ENCODE measurements at regions not wholly inside any gene's neighbourhood (a gene's known extent, or its start where the extent isn't known, plus 50 kb on each side); places are given as distances from the start of the nearest gene placed in this dataset.

DNA sequence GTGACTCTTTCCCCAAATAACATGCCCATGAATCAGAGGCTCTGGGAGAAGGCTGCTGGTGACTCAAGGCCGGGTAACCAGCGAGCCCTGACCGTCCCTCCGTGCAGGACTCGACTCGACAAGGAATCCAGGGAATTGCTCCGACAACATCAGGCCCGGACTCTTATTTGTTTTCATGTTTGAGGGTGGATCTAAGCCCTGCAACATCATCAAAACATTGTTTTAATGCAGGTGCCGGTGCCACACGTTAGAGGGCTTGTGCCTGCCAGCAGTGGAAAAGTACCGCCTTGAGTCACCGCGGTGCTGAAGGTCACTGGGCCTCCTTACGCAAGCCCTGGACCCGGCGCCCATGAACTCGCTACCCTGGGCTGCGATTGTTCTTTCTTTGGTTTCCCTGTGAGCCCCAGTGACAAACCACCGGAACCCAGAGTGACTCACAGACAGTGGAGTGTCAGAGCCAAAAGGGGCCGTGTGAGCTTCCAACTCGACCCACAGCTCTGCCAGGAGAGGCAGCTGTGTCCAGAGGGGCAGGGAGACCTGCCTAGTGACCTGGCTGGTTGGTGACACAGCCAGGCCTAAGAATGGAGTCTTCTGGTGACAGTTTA, 139.4 kb upstream of the SHH start (continued):
- TF ChIP-seq, protein P1, sequence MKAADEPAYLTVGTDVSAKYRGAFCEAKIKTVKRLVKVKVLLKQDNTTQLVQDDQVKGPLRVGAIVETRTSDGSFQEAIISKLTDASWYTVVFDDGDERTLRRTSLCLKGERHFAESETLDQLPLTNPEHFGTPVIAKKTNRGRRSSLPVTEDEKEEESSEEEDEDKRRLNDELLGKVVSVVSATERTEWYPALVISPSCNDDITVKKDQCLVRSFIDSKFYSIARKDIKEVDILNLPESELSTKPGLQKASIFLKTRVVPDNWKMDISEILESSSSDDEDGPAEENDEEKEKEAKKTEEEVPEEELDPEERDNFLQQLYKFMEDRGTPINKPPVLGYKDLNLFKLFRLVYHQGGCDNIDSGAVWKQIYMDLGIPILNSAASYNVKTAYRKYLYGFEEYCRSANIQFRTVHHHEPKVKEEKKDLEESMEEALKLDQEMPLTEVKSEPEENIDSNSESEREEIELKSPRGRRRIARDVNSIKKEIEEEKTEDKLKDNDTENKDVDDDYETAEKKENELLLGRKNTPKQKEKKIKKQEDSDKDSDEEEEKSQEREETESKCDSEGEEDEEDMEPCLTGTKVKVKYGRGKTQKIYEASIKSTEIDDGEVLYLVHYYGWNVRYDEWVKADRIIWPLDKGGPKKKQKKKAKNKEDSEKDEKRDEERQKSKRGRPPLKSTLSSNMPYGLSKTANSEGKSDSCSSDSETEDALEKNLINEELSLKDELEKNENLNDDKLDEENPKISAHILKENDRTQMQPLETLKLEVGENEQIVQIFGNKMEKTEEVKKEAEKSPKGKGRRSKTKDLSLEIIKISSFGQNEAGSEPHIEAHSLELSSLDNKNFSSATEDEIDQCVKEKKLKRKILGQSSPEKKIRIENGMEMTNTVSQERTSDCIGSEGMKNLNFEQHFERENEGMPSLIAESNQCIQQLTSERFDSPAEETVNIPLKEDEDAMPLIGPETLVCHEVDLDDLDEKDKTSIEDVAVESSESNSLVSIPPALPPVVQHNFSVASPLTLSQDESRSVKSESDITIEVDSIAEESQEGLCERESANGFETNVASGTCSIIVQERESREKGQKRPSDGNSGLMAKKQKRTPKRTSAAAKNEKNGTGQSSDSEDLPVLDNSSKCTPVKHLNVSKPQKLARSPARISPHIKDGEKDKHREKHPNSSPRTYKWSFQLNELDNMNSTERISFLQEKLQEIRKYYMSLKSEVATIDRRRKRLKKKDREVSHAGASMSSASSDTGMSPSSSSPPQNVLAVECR (CRISPR knock-in tag; IDR thresholded peaks at IDR 0.05; ENCODE audit: borderline replicate concordance) = peak; percentile 55; the same call in 1 of the 2 replicates
- peak; percentile 89; the same call in 1 of the 2 replicates for TF ChIP-seq ZNF430 (CRISPR knock-in tag; IDR thresholded peaks at IDR 0.05)
- TF ChIP-seq, protein P2, sequence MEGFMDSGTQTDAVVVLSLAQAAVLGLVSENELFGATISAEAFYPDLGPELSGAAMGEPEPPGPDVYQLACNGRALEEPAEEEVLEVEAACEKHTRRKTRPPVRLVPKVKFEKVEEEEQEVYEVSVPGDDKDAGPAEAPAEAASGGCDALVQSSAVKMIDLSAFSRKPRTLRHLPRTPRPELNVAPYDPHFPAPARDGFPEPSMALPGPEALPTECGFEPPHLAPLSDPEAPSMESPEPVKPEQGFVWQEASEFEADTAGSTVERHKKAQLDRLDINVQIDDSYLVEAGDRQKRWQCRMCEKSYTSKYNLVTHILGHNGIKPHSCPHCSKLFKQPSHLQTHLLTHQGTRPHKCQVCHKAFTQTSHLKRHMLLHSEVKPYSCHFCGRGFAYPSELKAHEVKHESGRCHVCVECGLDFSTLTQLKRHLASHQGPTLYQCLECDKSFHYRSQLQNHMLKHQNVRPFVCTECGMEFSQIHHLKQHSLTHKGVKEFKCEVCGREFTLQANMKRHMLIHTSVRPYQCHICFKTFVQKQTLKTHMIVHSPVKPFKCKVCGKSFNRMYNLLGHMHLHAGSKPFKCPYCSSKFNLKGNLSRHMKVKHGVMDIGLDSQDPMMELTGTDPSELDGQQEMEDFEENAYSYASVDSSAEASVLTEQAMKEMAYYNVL (CRISPR knock-in tag; IDR thresholded peaks at IDR 0.05; ENCODE audit: borderline replicate concordance) = peak; percentile 78; the same call in 1 of the 2 replicates
- peak; percentile 81 for TF ChIP-seq POLR2AphosphoS5 (IDR thresholded peaks at IDR 0.05; ENCODE audit: low read depth, low read length)
- no peak for TF ChIP-seq ZSCAN29 (CRISPR knock-in tag; conservative IDR thresholded peaks at IDR 0.05)
- TF ChIP-seq ZSCAN25 (CRISPR knock-in tag; IDR thresholded peaks at IDR 0.05) = peak; percentile 52; the same call in 1 of the 2 replicates
- TF ChIP-seq MAZ (IDR thresholded peaks at IDR 0.05; ENCODE audit: borderline replicate concordance, low read depth, low read length) = no peak
- TF ChIP-seq MAZ (CRISPR knock-in tag; IDR thresholded peaks at IDR 0.05; ENCODE audit: low read depth) = peak; percentile 76
- no peak for TF ChIP-seq ZNF296 (CRISPR knock-in tag; conservative IDR thresholded peaks at IDR 0.05)
- TF ChIP-seq ZFYVE20 (CRISPR knock-in tag; IDR thresholded peaks at IDR 0.05; ENCODE audit: borderline replicate concordance, low read depth) = no peak
- peak; percentile 66 for TF ChIP-seq RBFOX2 (IDR thresholded peaks at IDR 0.05; ENCODE audit: low read depth, low read length)
- TF ChIP-seq CCAR2 (optimal IDR thresholded peaks at IDR 0.05; ENCODE audit: low read depth, low read length) = no peak
- TF ChIP-seq NR2F1 (CRISPR knock-in tag; IDR thresholded peaks at IDR 0.05) = peak; percentile 42 to 64; a peak in 2 of 4 replicates
- peak; percentile 85 for TF ChIP-seq ZSCAN9 (CRISPR knock-in tag; IDR thresholded peaks at IDR 0.05; ENCODE audit: borderline replicate concordance)
- peak; percentile 79; the same call in 1 of the 2 replicates for TF ChIP-seq BRCA1 (CRISPR knock-in tag; IDR thresholded peaks at IDR 0.05)
- TF ChIP-seq ZNF567 (CRISPR knock-in tag; IDR thresholded peaks at IDR 0.05; ENCODE audit: borderline replicate concordance) = no peak
- TF ChIP-seq, protein P3, sequence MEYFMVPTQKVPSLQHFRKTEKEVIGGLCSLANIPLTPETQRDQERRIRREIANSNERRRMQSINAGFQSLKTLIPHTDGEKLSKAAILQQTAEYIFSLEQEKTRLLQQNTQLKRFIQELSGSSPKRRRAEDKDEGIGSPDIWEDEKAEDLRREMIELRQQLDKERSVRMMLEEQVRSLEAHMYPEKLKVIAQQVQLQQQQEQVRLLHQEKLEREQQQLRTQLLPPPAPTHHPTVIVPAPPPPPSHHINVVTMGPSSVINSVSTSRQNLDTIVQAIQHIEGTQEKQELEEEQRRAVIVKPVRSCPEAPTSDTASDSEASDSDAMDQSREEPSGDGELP (IDR thresholded peaks at IDR 0.05; ENCODE audit: borderline replicate concordance, low read depth) = peak; percentile 72; the same call in 1 of the 2 replicates
- TF ChIP-seq ZZZ3 (CRISPR knock-in tag; IDR thresholded peaks at IDR 0.05; ENCODE audit: borderline replicate concordance) = no peak
- peak; percentile 98 for TF ChIP-seq RXRA (CRISPR knock-in tag; IDR thresholded peaks at IDR 0.05)
- TF ChIP-seq NFIB (CRISPR knock-in tag; IDR thresholded peaks at IDR 0.05; ENCODE audit: borderline replicate concordance) = no peak
- peak; percentile 91 for TF ChIP-seq TRIM24 (CRISPR knock-in tag; IDR thresholded peaks at IDR 0.05)
- TF ChIP-seq MAFF (IDR thresholded peaks at IDR 0.05; ENCODE audit: low read depth, low read length) = peak; percentile 40; the same call in 1 of the 2 replicates
- TF ChIP-seq SIX1 (CRISPR knock-in tag; IDR thresholded peaks at IDR 0.05; ENCODE audit: borderline replicate concordance) = no peak
- no peak for TF ChIP-seq ZNF143 (CRISPR knock-in tag; IDR thresholded peaks at IDR 0.05)
- no peak for TF ChIP-seq ZNF713 (CRISPR knock-in tag; IDR thresholded peaks at IDR 0.05)

Measured in HepG2 (cell line).